K562 (cell line): ENCODE measurements at regions not wholly inside any gene's neighbourhood (a gene's known extent, or its start where the extent isn't known, plus 50 kb on each side); places are given as distances from the start of the nearest gene placed in this dataset.

Source experiments
- CREM ChIP-seq: IDR thresholded peaks from 2 replicates; pipeline ENCODE4 v1.6.1; 2014; ENCODE audit warnings: antibody characterized with exemption, low read depth
- CTCF ChIP-seq, 3 experiments: IDR thresholded peaks in 2 of 3; conservative IDR thresholded peaks in 1 of 3; 2 replicates each; pipeline ENCODE4 v1.5.1; 2011 to 2012; ENCODE audit warnings: low read length in 3 of 3, mild to moderate bottlenecking in 3 of 3, control low read depth in 2 of 3, improper control_type of control experiment in 1 of 3, inconsistent platforms in 1 of 3, low read depth in 1 of 3, mixed read lengths in 1 of 3, moderate library complexity in 1 of 3; ENCODE audit not compliant: insufficient read depth in 2 of 3
- ELF1 ChIP-seq: fragments of 200-800 bp; sonication (Bioruptor generic); IDR thresholded peaks from 2 replicates; pipeline ENCODE4 v1.6.1; 2016; ENCODE audit warnings: missing genetic modification characterization, missing compliant biosample characterization
- GABPA ChIP-seq: fragments of 200-800 bp; sonication (Bioruptor generic); conservative IDR thresholded peaks from 2 replicates; pipeline ENCODE4 v1.6.1; 2016; ENCODE audit warnings: low read depth, missing genetic modification characterization, missing compliant biosample characterization
- KAT7 ChIP-seq: sonication (generic); formaldehyde crosslinking; IDR thresholded peaks from 2 replicates; pipeline ENCODE4 v1.8.0; 2022; ENCODE audit warnings: missing genetic modification reagents, mild to moderate bottlenecking, borderline replicate concordance
- MAFK ChIP-seq: IDR thresholded peaks from 2 replicates; pipeline ENCODE4 v1.6.1; 2011; ENCODE audit warnings: low read length, improper control_type of control experiment
- NRF1 ChIP-seq, 2 experiments: fragments of 450-650 bp; IDR thresholded peaks in 1 of 2; conservative IDR thresholded peaks in 1 of 2; 2 replicates each; pipeline ENCODE4 v1.6.1; 2014; ENCODE audit warnings: mild to moderate bottlenecking in 2 of 2
- POLR2AphosphoS5 ChIP-seq: IDR thresholded peaks from 2 replicates; pipeline ENCODE4 v1.6.1; 2011; ENCODE audit warnings: mild to moderate bottlenecking, low read depth, low read length, moderate library complexity; ENCODE audit not compliant: control insufficient read depth, insufficient read depth
- RNF2 ChIP-seq: sonication (generic); IDR thresholded peaks from 2 replicates; pipeline ENCODE4 v1.6.1; 2016
- SMAD3 ChIP-seq: fragments of 450-650 bp; formaldehyde crosslinking; conservative IDR thresholded peaks from 2 replicates; pipeline ENCODE4 v1.4.0; 2020; ENCODE audit warnings: mild to moderate bottlenecking
- ZBTB33 ChIP-seq: sonication (generic); formaldehyde crosslinking; IDR thresholded peaks from 2 replicates; pipeline ENCODE4 v1.8.1; 2023; ENCODE audit warnings: mild to moderate bottlenecking, missing genetic modification reagents
- ZFX ChIP-seq: sonication (generic); formaldehyde crosslinking; IDR thresholded peaks from 2 replicates; pipeline ENCODE4 v1.8.0; 2022; ENCODE audit warnings: mild to moderate bottlenecking, missing genetic modification reagents, moderate library complexity

- TF ChIP-seq ZBTB33 (CRISPR knock-in tag) (no peak), CTCF (IDR thresholded peaks at IDR 0.05 in 2 of 3, conservative IDR thresholded peaks at IDR 0.05 in 1 of 3; ENCODE audit: insufficient read depth in 2 of 3, low read depth in 1 of 3, low read length in 3 of 3) (no peak), GABPA (tag) (no peak), MAFK (no peak), NRF1 (conservative IDR thresholded peaks at IDR 0.05 in 1 of 2, IDR thresholded peaks at IDR 0.05 in 1 of 2) (no peak), ELF1 (no peak), KAT7 (no peak), POLR2AphosphoS5 (no peak), ZFX (CRISPR knock-in tag) (no peak), CREM (no peak), RNF2 (no peak), SMAD3 (CRISPR knock-in tag) (no peak)
Observed at GRCh38 chr7:110061387-110061786, 1029.5 kb upstream of the LRRN3 start.
